GM10266 (cell line): ENCODE measurements at regions not wholly inside any gene's neighbourhood (a gene's known extent, or its start where the extent isn't known, plus 50 kb on each side); places are given as distances from the start of the nearest gene placed in this dataset.

Source experiments
- DNase-seq: peaks from one replicate; pipeline ENCODE4 v3.0.0; 2012; ENCODE audit errors: extremely low spot score
- TF ChIP-seq, protein P1 (sequence below): IDR thresholded peaks from 2 replicates; pipeline ENCODE4 v1.5.1; 2012; ENCODE audit warnings: mild to moderate bottlenecking, low read depth; ENCODE audit not compliant: control insufficient read depth, insufficient read depth; ENCODE audit errors: missing control alignments

DNA sequence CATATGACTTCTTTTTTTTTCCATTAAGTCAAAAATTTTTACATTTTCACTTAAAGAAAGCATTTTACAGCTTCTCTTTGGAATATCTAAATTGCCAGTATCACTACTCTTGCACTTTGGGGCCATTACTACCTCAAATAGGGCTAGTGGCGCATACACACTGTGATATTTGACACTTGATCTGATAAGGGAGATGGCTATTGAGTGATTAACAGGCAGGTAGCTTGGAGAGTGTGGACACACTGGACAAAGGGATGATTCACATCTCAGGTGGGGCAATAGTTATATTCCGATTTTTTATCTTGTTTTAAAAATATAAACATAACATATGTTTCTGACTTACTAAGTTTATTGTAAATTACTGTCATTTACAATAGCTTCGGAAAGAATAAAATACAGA lies 2219.9 kb downstream of the LRRC4C start:
- TF ChIP-seq, protein P1, sequence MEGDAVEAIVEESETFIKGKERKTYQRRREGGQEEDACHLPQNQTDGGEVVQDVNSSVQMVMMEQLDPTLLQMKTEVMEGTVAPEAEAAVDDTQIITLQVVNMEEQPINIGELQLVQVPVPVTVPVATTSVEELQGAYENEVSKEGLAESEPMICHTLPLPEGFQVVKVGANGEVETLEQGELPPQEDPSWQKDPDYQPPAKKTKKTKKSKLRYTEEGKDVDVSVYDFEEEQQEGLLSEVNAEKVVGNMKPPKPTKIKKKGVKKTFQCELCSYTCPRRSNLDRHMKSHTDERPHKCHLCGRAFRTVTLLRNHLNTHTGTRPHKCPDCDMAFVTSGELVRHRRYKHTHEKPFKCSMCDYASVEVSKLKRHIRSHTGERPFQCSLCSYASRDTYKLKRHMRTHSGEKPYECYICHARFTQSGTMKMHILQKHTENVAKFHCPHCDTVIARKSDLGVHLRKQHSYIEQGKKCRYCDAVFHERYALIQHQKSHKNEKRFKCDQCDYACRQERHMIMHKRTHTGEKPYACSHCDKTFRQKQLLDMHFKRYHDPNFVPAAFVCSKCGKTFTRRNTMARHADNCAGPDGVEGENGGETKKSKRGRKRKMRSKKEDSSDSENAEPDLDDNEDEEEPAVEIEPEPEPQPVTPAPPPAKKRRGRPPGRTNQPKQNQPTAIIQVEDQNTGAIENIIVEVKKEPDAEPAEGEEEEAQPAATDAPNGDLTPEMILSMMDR: no peak
- no peak for DNase-seq

DNA sequence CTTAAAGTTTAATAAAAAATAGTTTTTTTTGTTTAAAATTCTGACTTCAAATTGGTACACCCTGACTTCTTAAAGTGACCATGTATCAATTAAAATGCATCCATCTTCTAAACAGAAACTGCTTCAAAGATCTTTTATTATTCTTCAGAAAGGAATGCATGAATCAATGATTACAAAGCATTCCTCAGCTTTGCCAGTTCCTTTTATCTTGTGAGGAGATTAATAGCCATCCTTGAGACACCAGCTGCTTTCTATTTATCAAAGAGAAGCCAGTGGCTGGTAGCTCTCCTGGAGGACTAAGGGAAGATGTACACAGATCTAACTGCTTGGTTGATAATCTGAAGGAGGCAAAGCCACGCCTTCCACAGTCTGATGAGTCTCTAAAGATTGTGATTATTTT lies 2222.5 kb downstream of the LRRC4C start:
- no peak for DNase-seq
- TF ChIP-seq, protein P1: no peak

DNA sequence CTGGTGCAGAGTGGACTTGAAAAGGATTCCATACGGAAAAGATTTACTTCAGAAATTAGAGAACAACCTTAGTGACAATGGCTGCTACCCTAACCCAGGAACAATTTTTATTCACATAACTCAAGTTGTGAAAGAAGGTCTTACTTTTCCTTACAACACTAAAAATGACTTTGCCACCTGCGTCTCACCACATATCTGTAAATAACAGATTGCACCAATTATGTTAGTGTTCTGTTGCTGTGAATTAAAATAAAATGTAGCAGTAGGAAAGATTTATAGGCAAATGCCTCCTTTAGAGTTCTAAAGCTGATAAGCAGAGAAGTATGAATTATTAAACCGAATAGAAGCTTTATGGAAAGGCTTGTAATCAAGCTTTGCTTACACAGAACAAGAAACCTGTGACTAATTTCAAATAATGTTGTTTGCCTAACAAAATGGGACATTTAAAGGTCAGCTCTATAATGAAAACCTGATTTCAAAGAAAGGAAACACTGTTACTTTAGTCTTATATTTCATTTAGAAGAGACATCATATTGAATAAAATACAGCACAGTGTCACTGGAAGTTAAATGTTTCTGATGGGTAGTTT lies 2237.8 kb downstream of the LRRC4C start:
- TF ChIP-seq, protein P1: no peak
- no peak for DNase-seq

DNA sequence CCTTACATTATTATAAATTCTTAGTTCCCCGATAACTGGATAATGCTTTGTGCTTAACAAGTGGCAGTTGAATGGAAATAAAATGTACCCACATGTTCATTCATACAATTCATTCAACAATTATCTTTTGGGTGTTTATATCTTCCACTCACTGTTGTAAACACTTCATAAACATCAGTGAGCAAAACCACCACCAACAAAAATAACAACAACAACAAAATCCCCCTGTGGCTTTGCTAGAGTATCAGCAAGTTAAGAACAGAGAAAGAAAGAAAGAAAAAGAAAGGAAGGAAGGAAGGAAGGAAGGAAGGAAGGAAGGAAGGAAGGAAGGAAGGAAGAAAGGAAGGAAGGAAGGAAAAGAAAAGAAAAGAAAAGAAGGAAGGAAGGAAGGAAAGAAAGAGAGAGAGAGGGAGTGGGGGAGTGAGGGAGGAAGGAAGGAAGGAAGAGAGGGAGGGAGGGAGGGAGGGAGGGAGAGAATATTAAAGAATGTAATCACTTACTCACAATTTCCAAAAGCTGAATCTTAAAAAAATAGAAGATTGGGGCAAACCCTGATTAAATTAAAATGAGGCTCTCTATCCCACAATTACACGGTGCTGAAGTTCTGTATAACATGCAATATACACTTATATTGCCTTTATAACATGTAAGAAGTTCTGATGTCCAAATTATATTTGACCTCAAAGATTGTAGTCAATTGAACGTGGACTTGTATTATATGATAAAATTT lies 2238.8 kb downstream of the LRRC4C start:
- TF ChIP-seq, protein P1: no peak
- no peak for DNase-seq

DNA sequence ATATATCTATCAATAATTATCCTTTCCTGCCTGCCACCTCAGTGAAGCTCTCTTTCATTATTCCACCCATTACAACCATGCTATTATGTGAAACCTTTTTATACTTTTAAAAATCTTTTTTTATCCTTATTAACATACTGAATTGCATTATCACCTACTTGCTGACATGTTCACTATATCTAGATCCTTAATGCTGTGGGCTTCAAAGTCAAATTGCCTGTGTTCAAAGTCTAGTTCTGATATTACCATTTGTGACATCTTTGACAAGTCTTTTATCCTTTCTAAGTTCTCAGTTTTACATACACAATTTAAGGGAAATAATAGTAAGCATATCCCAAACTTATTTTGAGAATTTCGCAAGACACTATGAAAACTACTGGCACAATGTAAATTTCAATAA lies 2239.4 kb downstream of the LRRC4C start:
- no peak for DNase-seq
- TF ChIP-seq, protein P1: no peak

DNA sequence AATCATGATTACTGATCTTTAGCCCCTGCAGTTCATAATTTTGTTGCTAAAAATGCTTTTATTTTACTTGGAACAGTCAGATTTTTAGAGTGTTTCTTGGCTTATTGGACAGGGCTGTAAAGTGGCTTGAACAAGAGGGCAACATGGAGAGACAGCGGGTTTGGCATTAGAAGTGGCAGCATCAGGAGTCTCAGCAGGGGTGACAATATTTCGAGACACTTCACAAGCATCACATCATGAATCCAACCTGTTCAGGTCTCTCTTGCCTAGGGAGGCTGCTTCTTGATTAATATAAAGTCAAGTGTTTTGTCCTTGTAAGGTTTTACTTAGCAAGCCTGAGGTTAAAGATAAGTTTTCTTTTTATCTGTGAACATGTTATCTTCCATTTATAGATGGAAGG lies 2249.5 kb downstream of the LRRC4C start:
- no peak for DNase-seq
- TF ChIP-seq, protein P1: no peak
